GM21367 (cell line): ENCODE measurements at regions not wholly inside any gene's neighbourhood (a gene's known extent, or its start where the extent isn't known, plus 50 kb on each side); places are given as distances from the start of the nearest gene placed in this dataset.

Experiments
- ATAC-seq: cut with Tn5 transposase; IDR thresholded peaks from one replicate; pipeline ENCODE4 v1.9.1; 2021; ENCODE audit not compliant: unreplicated experiment

- ATAC-seq, result no peak
Measured at GRCh38 chr2:48132271-48132625, 182.2 kb upstream of the FOXN2 start.

DNA sequence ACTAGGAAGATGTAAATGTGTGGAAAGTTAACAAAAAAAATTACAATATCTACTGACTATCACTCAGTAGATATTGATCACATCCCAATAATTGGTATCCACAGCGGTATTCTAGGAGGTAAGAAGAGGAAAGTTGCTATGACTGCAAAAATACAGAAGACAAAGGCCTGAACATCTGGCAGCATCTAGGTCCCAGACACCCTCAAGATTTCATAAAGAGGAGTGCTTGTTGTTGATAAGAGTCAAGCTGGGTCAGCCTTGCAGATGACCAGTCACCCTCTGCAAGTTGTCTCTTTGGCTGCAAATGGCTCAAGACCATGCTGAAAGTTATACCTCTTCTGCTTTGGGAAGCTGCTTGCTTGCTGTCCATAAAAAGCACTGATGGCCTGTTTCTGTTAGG lies 179.8 kb upstream of the FOXN2 start:
- no peak for ATAC-seq

DNA sequence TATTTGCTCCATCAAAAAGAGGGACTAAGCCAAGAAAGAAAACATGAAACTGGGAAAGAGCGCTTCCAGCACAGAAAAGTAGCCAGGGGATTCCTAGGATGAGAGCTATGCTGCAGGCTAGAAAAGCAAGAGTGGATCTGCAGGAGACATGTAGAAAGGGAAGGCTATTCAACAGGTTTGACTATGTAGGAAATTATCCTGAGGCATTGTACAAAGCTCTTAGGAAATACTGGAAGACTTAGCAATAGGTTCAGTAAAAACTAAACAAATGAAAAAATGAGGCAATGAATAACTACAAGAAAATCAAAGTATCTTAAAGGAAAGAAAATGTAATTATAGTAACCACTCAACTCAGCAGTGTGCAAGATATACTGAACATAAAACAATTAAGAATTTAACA lies 178.7 kb upstream of the FOXN2 start:
- no peak for ATAC-seq

DNA sequence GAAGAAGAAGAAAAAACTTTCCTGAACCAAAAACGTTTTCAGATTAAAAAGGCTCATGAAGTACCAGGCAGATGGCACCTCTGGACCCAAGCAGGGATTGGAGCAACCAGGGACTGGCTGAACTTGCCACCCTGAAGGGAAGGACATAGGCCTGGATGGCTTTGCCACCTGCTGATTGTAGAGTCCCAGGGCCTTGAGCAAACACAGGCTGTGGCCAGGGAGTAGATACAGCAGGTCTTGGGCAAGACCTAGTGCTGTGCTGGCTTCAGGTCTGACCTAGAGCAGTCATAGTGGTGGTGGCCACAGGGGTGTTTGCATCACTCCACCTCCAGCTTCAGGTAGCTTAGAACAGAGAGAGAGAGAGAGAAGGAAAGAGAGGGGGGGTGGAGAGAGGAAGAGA lies 176.7 kb upstream of the FOXN2 start:
- ATAC-seq, result no peak

- ATAC-seq, result no peak
Measured at GRCh38 chr2:48138898-48139297, 175.6 kb upstream of the FOXN2 start.

- no peak for ATAC-seq
Measured at GRCh38 chr2:48140586-48140985, 173.9 kb upstream of the FOXN2 start.

DNA sequence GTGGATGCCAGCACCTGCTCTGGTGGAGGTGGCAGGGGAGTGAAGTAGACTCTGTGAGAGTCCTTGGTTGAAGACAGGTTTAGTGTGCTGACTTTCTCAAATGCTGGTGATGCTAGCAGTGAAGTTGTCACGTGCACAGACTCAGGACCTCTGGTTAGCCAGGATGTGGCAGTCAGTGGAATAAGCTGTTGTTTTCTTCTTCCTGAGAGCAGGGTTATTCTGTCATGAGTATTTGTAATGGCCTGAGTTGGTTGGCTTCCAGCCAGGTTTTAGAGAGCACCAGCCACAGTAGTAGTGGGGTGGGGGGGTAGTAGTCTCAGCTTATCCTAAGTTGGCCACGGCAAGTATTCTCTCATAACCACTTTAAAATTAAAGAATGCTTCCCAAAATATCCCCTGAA lies 169.7 kb upstream of the FOXN2 start:
- ATAC-seq, result no peak

DNA sequence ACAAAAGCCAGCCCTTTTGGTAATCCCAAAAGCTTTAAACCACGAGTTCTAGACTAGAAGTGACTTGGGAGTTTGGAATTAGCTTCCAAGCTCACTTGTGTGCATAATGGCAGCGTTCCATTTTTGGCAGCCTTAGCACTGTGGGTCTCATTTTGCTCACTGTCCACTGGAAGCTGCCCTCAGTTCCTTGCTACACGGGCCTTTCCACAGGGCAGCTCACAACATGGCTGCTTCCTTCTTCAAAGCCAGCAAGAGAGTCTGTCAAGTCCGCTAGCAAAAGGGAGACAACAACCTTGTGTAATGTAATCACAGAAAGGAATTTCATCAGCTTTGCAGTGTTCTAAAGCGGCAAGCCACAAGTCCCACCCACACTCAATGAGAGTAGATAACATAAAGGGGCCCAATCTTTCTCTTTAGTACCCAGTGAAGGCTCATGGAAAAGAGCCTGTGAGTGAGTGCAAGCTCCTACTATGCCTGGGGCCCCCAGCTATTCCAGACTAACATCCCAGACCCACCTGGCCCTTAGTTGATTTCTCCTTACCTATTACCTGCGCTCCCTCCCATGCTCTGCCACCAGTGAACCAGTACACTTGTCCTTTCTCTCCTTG lies 168.5 kb upstream of the FOXN2 start:
- ATAC-seq, result no peak

DNA sequence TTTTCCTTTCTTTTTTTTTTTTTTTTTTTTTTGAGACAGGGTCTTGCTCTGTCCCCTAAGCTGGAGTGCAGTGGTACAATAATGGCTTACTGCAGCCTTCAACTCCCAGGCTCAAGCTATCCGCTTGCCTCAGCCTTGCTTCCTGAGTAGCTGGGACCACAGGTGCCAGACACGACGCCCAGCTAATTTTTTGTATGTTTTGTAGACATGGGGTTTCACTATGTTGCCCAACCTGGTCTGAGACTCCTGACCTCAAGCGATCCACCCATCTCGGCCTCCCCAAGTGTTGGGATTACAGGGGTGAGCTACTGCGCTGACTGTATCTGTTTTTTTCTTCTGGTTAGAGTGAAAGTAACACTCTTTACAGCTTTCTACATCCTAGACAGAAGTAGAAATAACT lies 167.9 kb upstream of the FOXN2 start:
- no peak for ATAC-seq

GRCh38 chr2:48147719-48148118 lies 166.8 kb upstream of the FOXN2 start:
- no peak for ATAC-seq

GRCh38 chr2:48148841-48149430 lies 165.5 kb upstream of the FOXN2 start:
- ATAC-seq, result no peak

DNA sequence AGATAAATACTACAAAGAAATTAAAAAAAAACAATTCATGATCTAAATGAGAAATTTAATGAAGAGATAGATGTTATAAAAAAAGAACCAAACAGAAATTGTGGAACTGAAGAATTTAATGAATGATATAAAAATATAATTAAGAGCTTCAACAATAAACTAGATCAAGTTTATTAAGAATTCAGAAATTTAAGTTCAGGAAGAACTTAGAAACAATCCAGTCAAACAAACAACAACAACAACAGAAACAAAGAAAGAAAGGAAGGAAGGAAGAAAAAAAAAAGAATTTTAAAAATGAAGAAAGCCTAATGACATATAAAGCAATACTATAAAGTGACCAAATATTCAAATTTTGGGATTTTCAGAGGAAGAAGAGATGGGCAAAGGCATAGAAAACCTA lies 157.3 kb upstream of the FOXN2 start:
- ATAC-seq, result no peak

DNA sequence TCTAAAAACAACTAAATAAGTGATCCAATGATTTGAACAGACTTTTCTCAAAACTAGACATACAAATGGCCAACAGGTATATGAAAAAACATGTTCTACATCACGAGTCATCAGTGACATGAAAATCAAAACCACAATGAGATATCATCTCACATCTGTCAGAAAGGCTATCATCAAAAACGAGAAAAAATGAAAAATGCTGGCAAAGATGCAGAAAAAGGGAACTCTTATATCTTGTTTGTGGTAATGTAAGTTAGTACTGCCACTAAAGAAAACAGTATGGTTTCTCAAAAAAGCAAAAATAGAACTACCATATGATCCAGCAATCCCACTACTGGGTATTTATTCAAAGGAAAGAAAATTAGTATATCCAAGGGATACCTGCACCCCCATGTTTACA lies 152.9 kb upstream of the FOXN2 start:
- no peak for ATAC-seq

DNA sequence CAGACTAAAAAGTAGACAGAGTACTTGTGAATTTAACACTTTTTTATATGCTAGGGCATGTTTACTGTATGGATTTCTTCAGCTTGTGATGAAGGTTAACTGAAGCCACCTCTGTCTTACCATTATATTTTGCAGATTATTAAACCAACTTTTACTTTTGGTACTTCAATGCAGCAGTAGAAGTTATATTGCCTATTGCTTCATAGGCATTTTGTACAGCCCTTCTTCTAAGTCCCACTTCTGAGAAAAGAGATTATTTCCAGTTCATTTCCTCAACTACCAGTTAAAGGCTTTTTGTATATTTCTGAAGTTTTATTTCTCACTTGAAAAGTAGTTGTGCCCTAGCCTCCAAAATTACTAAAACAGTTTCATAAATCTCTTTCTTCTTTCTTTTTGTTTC lies 151.7 kb upstream of the FOXN2 start:
- no peak for ATAC-seq

GRCh38 chr2:48165070-48165753 lies 149.3 kb upstream of the FOXN2 start:
- no peak for ATAC-seq

GRCh38 chr2:48169141-48169592 lies 145.3 kb upstream of the FOXN2 start:
- no peak for ATAC-seq

- ATAC-seq, result no peak
Measured at GRCh38 chr2:48170281-48170680, 144.2 kb upstream of the FOXN2 start.

- ATAC-seq, result no peak
Measured at GRCh38 chr2:48173141-48173540, 141.3 kb upstream of the FOXN2 start.

DNA sequence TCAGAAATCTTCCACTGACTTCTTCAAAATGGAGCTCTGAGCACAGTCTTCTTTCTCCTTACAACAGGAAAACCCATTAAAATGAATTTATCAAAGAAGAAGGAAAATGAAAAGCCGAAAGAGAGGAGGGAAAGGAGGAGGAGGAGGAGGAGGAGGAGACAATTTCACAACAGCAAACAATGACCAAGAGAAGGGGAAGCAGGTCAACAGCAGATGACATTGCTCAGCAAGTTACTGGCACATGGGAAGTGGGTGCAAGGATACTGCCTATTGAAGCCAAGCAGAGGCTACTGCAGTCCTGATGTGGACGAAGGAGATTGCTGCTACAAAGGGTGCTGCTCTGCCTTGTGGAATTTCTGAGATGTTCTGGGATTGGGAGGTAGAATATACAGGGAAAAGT lies 140.0 kb upstream of the FOXN2 start:
- no peak for ATAC-seq

- ATAC-seq, result no peak
Measured at GRCh38 chr2:48175254-48175653, 139.2 kb upstream of the FOXN2 start.

DNA sequence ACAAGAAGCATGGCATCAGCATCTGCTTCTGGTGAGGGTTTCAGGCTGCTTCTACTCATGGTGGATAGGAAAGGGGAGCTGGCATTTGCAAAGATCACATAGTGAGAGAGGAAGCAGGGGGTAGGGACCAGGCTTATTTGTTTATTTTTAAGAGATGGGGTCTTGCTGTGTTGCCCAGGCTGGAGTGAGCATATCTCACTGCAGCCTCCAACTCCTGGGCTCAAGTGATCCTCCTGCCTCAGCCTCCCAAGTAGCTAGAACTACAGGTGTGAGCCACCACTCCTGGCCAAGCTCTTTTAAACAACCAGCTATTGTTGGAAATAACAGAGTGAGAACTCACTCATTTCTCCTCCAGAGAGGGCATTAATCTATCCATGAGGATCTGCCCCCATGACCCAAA lies 138.8 kb upstream of the FOXN2 start:
- no peak for ATAC-seq

- ATAC-seq, result no peak
Measured at GRCh38 chr2:48176876-48177275, 137.6 kb upstream of the FOXN2 start.

DNA sequence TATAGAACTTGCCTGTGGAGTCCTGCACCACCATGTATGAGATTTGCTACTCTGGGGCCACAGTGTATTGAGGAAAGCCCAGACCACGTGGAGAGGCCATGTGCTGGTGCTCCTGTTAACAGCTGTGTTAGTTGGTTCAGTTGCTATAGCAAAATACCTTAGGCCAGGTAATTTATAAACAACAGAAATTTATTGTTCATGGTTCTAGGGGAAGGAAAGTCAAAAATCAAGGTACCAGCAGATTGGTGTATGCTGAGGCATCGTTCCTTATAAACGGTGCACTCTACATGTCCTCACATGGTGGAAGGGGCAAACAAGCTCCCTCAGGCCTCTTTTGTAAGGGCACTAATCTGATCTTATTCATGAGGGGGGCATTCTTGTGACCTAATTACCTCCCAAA lies 135.9 kb upstream of the FOXN2 start:
- ATAC-seq, result no peak
